ENCODE measurements at regions not wholly inside any gene's neighbourhood (a gene's known extent, or its start where the extent isn't known, plus 50 kb on each side); places are given as distances from the start of the nearest gene placed in this dataset.

DNA sequence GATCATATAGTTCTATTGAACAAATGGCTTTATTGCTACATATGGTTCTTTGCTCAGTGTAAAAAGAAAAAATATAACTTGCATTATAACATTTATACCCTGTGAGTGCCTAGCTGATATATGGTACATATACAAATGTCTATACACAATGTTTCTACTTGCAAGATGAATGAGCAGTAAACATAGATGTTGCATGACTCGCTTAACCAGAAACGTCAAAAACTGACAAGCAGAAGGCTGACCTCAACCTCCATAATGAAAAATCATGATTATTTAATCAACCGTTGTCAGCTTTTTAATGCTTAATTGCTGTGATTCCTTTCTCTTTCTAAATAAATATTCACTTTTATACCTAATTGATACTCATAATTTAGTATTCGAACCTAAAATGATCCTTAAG, 183.3 kb downstream of the PTN start:
- ChIA-PET CTCF (no interaction called here), POLR2A (ENCODE audit: low non-redundant PET) (no interaction called here)
- TF ChIP-seq, protein P1, sequence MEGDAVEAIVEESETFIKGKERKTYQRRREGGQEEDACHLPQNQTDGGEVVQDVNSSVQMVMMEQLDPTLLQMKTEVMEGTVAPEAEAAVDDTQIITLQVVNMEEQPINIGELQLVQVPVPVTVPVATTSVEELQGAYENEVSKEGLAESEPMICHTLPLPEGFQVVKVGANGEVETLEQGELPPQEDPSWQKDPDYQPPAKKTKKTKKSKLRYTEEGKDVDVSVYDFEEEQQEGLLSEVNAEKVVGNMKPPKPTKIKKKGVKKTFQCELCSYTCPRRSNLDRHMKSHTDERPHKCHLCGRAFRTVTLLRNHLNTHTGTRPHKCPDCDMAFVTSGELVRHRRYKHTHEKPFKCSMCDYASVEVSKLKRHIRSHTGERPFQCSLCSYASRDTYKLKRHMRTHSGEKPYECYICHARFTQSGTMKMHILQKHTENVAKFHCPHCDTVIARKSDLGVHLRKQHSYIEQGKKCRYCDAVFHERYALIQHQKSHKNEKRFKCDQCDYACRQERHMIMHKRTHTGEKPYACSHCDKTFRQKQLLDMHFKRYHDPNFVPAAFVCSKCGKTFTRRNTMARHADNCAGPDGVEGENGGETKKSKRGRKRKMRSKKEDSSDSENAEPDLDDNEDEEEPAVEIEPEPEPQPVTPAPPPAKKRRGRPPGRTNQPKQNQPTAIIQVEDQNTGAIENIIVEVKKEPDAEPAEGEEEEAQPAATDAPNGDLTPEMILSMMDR (conservative IDR thresholded peaks at IDR 0.05; ENCODE audit: low read depth), result no peak
- H3K27ac ChIP-seq, result no peak overlapping the region
- no peak for DNase-seq (ENCODE audit: low spot score)

DNA sequence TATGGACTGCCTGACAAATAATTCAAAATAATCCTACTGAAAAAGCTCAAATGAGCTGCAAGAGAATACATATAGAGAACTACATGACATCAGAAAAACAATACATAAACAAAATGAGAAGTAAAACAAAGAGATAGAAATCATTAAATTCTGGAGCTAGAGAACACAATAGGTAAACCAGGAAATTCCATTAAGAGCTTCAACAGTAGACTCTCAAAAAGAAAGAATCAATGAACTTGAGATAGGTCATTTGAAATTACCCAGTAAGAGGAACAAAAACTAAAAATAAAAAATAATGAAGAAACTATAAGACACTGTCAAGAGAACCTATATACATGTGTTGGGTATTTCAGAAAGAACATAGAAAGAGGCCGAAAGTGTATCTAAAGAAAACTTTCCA, 186.3 kb downstream of the PTN start:
- DNase-seq (ENCODE audit: low spot score), result no peak
- ChIA-PET POLR2A (ENCODE audit: low non-redundant PET) (interaction anchor here (0.6 kb wide), 1 partner anchor 274 kb away, joined by 7 read pairs; no protein-coding TSS in a partner anchor), CTCF (no interaction called here)
- no peak overlapping the region for H3K27ac ChIP-seq
- TF ChIP-seq, protein P1 (conservative IDR thresholded peaks at IDR 0.05; ENCODE audit: low read depth), result no peak

DNA sequence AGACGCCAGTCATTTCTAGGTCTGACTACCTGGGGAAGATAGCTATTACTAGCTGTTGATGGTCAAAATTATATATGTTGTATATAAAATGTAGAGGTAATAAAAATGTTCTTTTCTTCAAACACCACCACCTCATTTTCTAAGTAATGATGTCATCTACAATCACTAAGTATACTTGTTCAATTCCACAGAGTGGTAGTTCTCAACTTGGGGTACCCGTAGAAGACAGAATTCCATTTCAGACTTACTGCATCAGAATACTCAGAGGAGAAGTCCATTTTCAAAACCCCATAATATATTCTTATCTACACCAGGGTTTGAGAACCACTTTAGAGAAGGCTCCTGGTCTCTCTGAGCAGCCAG, 191.9 kb downstream of the PTN start:
- TF ChIP-seq, protein P1 (conservative IDR thresholded peaks at IDR 0.05; ENCODE audit: low read depth), result no peak
- no peak overlapping the region for H3K27ac ChIP-seq
- POLR2A ChIA-PET (ENCODE audit: low non-redundant PET), result no interaction called here
- CTCF ChIA-PET, result no interaction called here
- no peak for DNase-seq (ENCODE audit: low spot score)

DNA sequence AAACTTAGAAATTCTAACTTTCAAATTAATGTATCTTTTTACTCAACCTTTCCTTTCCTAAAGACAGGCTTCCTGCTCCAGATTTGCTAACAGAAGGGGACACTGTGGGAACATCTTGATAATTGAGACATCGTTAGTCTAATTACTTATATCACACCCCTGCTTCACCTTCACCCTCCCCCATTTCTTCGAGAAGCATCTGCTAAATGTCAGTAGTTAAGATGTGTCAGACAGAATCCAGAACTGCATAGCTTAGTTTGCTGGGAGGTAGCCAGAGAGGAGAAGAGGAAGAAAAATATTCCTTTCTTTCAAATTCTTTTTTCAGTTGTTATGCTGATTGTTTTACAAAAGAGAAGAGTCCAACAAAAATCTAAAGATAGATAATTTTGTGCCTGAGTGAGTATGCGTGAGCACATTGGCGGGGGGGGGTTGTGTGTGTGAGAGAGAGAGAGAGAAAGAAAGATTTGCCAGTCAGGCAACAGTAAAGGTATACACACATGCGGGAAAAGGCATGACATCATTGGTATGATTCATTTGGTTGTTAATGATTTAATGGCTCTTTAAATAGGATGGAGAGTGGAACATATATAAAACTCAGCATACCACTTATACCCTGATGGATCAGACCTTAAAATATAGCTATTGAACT, 192.4 kb downstream of the PTN start:
- TF ChIP-seq, protein P1 (conservative IDR thresholded peaks at IDR 0.05; ENCODE audit: low read depth), result no peak
- no peak overlapping the region for H3K27ac ChIP-seq
- POLR2A ChIA-PET (ENCODE audit: low non-redundant PET), result no interaction called here
- CTCF ChIA-PET, result no interaction called here
- DNase-seq (ENCODE audit: low spot score), result no peak

DNA sequence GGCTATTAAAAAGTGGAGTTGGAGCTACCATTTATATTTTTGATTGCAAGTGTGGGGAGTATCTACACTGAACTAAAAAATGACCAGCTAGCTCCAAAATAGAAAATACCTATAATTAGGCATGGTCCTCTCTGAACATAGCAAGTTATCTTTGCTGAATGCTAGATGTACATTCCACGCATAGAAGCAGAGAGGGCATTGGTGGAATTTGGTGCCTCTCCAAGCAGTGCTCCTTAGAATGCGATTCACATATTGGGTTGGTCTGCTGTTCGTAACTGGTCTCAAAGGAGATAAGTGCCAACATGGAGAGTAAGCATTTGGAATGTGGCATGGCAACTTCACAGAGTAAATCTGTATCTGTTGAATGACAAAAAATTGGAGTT, 196.2 kb downstream of the PTN start:
- no peak for DNase-seq (ENCODE audit: low spot score)
- CTCF ChIA-PET, result no interaction called here
- H3K27ac ChIP-seq, result no peak overlapping the region
- POLR2A ChIA-PET (ENCODE audit: low non-redundant PET), result no interaction called here
- TF ChIP-seq, protein P1 (conservative IDR thresholded peaks at IDR 0.05; ENCODE audit: low read depth), result no peak

DNA sequence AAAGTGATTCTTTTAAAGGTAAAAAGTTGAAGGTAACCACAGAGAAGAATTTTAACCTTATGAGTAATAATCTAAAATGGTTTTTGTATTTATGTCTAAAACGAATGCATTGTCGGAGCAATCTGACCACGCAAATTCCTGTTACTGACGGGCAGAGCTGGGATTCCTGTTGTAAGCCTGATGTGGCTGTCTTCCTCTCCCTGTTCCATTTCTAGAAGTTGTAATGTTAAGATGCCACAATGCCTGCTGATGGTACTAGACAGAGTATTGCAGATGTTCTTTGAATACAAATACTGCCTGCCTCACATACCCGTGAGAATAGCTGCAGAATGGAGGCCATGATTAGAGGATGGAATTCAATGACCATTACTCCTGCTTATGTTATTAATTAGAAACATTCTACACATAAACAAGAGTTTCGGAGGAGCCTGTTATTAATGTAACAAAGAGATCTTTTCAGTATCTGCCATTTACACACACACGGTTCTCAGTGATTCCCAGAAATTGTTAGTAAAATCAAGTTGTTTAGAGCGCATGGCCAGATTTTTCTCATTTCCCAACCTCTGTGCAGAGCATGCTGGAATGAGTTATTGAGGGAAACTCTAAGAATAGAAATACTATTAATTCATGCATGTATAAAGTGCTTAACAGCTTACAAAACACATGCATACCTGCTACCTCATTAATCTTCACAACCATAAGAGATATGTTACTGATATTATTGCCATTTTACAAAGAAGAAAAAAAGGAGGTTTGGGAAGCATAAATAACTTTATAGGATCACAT, 196.8 kb downstream of the PTN start:
- no peak overlapping the region for H3K27ac ChIP-seq
- ChIA-PET POLR2A (ENCODE audit: low non-redundant PET) (no interaction called here), CTCF (no interaction called here)
- TF ChIP-seq, protein P1 (conservative IDR thresholded peaks at IDR 0.05; ENCODE audit: low read depth), result no peak
- DNase-seq (ENCODE audit: low spot score), result no peak
